A549 (cell line): ENCODE measurements at regions not wholly inside any gene's neighbourhood (a gene's known extent, or its start where the extent isn't known, plus 50 kb on each side); places are given as distances from the start of the nearest gene placed in this dataset.

Experiments used
- ATAC-seq, 2 experiments: fragments of 200-7000 bp in 1 of 2; fragments of >200 bp in 1 of 2; cut with Nextera tagmentation in 1 of 2; cut with Tn5 transposase in 1 of 2; 3 replicates each; pipeline versions ENCODE4 v1.8.0 to v1.9.1; 2018 to 2020; ENCODE audit warnings: mild to moderate bottlenecking in 1 of 2, moderate library complexity in 1 of 2
- CTCF ChIA-PET: fragments of 300-600 bp; sonication (Branson Sonifier 250); formaldehyde crosslinking; extraction: SDS; loops from one replicate; lab custom pipeline; 2021; ENCODE audit warnings: antibody characterized with exemption, inconsistent platforms; lab: Yijun Ruan, JAX
- POLR2A ChIA-PET: fragments of 350-600 bp; formaldehyde crosslinking; extraction: SDS; loops from one replicate; lab custom pipeline; 2021; ENCODE audit warnings: antibody characterized with exemption, inconsistent platforms; lab: Yijun Ruan, JAX
- DNase-seq, 2 experiments: peaks; one replicate each; pipeline versions ENCODE4 v3.0.0 to v3.0.0-alpha.2; 2011 to 2016; ENCODE audit warnings: low read depth in 1 of 2, low spot score in 1 of 2
- FAIRE-seq: peaks from 2 replicates; lab custom pipeline; 2011; peaks lifted over from hg19 to GRCh38; lab: Jason Lieb, UNC
- H3K27ac ChIP-seq, 2 experiments: fragments of >200 bp; sonication (Bioruptor Twin); formaldehyde crosslinking; 3 replicates each; pipeline ENCODE4 v1.5.1; 2016 to 2017
- H3K4me1 ChIP-seq: fragments of >200 bp; sonication (Bioruptor Twin); formaldehyde crosslinking; 3 replicates; pipeline ENCODE4 v1.6.1; 2016
- H3K4me2 ChIP-seq: fragments of >200 bp; sonication (Bioruptor Twin); formaldehyde crosslinking; 3 replicates; pipeline ENCODE4 v1.6.1; 2016
- H3K4me3 ChIP-seq: fragments of >200 bp; sonication (Bioruptor Twin); formaldehyde crosslinking; 3 replicates; pipeline ENCODE4 v1.5.1; 2016
- H3K9me3 ChIP-seq: fragments of >200 bp; sonication (Bioruptor Twin); formaldehyde crosslinking; 3 replicates; pipeline ENCODE4 v1.6.1; 2016
- BCL3 ChIP-seq: fragments of >200 bp; sonication (Bioruptor Twin); formaldehyde crosslinking; IDR thresholded peaks from 3 replicates; pipeline ENCODE4 v1.6.1; 2016
- BHLHE40 ChIP-seq: IDR thresholded peaks from 2 replicates; pipeline ENCODE4 v1.6.1; 2012; ENCODE audit warnings: low read depth, low read length, inconsistent platforms
- CEBPB ChIP-seq, 2 experiments: fragments of >200 bp in 1 of 2; sonication (Bioruptor Twin) in 1 of 2; formaldehyde crosslinking in 1 of 2; IDR thresholded peaks; 2 replicates each; pipeline ENCODE4 v1.6.1; 2012 to 2016
- CHD2 ChIP-seq: fragments of 150-350 bp; IDR thresholded peaks from 2 replicates; pipeline ENCODE4 v1.6.1; 2014; ENCODE audit warnings: low read length; ENCODE audit not compliant: partially characterized antibody
- CHD4 ChIP-seq: fragments of 200-600 bp; sonication (generic); IDR thresholded peaks from 2 replicates; pipeline ENCODE4 v1.6.1; 2016; ENCODE audit warnings: antibody characterized with exemption, mild to moderate bottlenecking, borderline replicate concordance
- EHF ChIP-seq: fragments of 250-450 bp; sonication (Bioruptor Pico); IDR thresholded peaks from 2 replicates; pipeline ENCODE4 v1.5.0; 2020; ENCODE audit warnings: mild to moderate bottlenecking
- ESRRA ChIP-seq: fragments of 150-350 bp; IDR thresholded peaks from 2 replicates; pipeline ENCODE4 v1.6.1; 2014; ENCODE audit warnings: mild to moderate bottlenecking, low read length, borderline replicate concordance
- FOSB ChIP-seq: fragments of 250-450 bp; sonication (Bioruptor Pico); IDR thresholded peaks from 2 replicates; pipeline ENCODE4 v1.5.0; 2020; ENCODE audit warnings: mild to moderate bottlenecking, moderate library complexity
- HOXB5 ChIP-seq: fragments of 250-450 bp; sonication (Bioruptor Pico); IDR thresholded peaks from 2 replicates; pipeline ENCODE4 v1.5.0; 2020; ENCODE audit warnings: mild to moderate bottlenecking, moderate library complexity
- NFE2L2 ChIP-seq: fragments of 150-350 bp; conservative IDR thresholded peaks from 2 replicates; pipeline ENCODE4 v1.6.1; 2014; ENCODE audit warnings: low read length
- NPAS2 ChIP-seq: fragments of 250-450 bp; sonication (Bioruptor Pico); IDR thresholded peaks from 2 replicates; pipeline ENCODE4 v1.8.0; 2022; ENCODE audit warnings: mild to moderate bottlenecking, moderate library complexity, borderline replicate concordance
- NR3C1 ChIP-seq: fragments of >200 bp; sonication (Bioruptor Twin); formaldehyde crosslinking; IDR thresholded peaks from 3 replicates; pipeline ENCODE4 v1.6.1; 2017
- PBX3 ChIP-seq: IDR thresholded peaks from 2 replicates; pipeline ENCODE4 v1.6.1; 2012
- RARB ChIP-seq: fragments of 250-450 bp; sonication (Bioruptor Pico); IDR thresholded peaks from 2 replicates; pipeline ENCODE4 v1.8.0; 2021; ENCODE audit warnings: mild to moderate bottlenecking, moderate library complexity
- WGBS: methylation state at CpG from one replicate; pipeline ENCODE4 v1.1.6; 2017; ENCODE audit errors: missing lambda C conversion rate; 5-methylcytosine and 5-hydroxymethylcytosine counted together
- TF ChIP-seq, protein P1 (sequence below): fragments of 250-450 bp; sonication (Bioruptor Pico); IDR thresholded peaks from 2 replicates; pipeline ENCODE4 v1.5.0; 2020; ENCODE audit warnings: low read depth, mild to moderate bottlenecking, moderate library complexity

GRCh38 chr4:176920694-176921093 is 128.0 kb upstream of the VEGFC start:
- TF ChIP-seq ESRRA (no peak), CEBPB (IDR thresholded peaks at IDR 0.05) (no peak), CHD2 (no peak), EHF (CRISPR knock-in tag) (no peak), CHD4 (no peak), BHLHE40 (no peak), BCL3 (no peak), HOXB5 (CRISPR knock-in tag) (no peak)
- TF ChIP-seq, protein P1, sequence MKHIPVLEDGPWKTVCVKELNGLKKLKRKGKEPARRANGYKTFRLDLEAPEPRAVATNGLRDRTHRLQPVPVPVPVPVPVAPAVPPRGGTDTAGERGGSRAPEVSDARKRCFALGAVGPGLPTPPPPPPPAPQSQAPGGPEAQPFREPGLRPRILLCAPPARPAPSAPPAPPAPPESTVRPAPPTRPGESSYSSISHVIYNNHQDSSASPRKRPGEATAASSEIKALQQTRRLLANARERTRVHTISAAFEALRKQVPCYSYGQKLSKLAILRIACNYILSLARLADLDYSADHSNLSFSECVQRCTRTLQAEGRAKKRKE (CRISPR knock-in tag), result no peak
- no peak overlapping the region for H3K4me2 ChIP-seq
- 34% methylated on average over 4 of the region's 4 CpGs for WGBS
- peaks cover 4% of the 10 kb centered on the region; the same call in 1 of the 3 replicates for H3K9me3 ChIP-seq
- ATAC-seq, result no peak
- CTCF ChIA-PET, result no interaction called here
- H3K27ac ChIP-seq, result no peak overlapping the region
- no peak for FAIRE-seq
- POLR2A ChIA-PET, result no interaction called here
- no peak overlapping the region for H3K4me3 ChIP-seq
- no peak for DNase-seq
- no peaks in the 10 kb centered on the region for H3K4me1 ChIP-seq

- peaks cover 4% of the 10 kb centered on the region; the same call in 1 of the 3 replicates for H3K9me3 ChIP-seq
- no peak overlapping the region for H3K4me3 ChIP-seq
- ChIA-PET CTCF (interaction anchor here (0.6 kb wide), 1 partner anchor 18 kb away, joined by 3 read pairs; no protein-coding TSS in a partner anchor), POLR2A (no interaction called here)
- ATAC-seq (no peak), DNase-seq (no peak), FAIRE-seq (no peak)
- H3K4me2 ChIP-seq, result no peak overlapping the region
- 76% methylated on average over 4 of the region's 4 CpGs for WGBS
- no peak overlapping the region for H3K27ac ChIP-seq
- no peaks in the 10 kb centered on the region for H3K4me1 ChIP-seq
- TF ChIP-seq, protein P1 (CRISPR knock-in tag), result no peak
Observed at GRCh38 chr4:176921256-176921655, 128.5 kb upstream of the VEGFC start.

DNA sequence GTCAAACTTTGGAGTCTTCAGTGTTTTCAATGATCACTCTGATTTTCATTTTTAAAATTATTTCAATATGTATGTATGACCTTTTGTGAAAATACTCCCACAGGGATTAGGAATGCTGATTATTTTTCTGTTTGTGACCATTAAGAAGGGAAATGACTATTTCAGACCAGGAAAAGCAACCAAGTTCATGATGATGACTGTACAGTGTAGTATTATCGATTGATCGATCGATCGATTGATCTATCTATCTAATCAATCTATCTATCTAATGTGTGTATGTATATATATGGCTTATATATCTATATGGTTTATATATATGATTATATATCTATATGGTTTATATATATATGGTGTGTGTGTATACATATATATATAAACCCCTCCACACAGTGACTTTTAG is 131.5 kb upstream of the VEGFC start:
- CTCF ChIA-PET, result interaction anchor here (1.2 kb wide), 1 partner anchor 123 kb away, joined by 4 read pairs; no protein-coding TSS in a partner anchor
- H3K27ac ChIP-seq, result no peak overlapping the region
- H3K4me3 ChIP-seq, result no peak overlapping the region
- no peak for DNase-seq
- POLR2A ChIA-PET, result no interaction called here
- peaks cover 11% of the 10 kb centered on the region for H3K4me1 ChIP-seq
- no peak for ATAC-seq
- FAIRE-seq, result no peak
- H3K9me3 ChIP-seq, result no peaks in the 10 kb centered on the region
- 96% methylated on average over 4 of the region's 4 CpGs for WGBS
- TF ChIP-seq BHLHE40 (no peak), NR3C1 (no peak)
- no peak overlapping the region for H3K4me2 ChIP-seq

- Histone ChIP-seq H3K27ac (no peak overlapping the region), H3K4me2 (no peak overlapping the region), H3K4me1 (peaks cover 11% of the 10 kb centered on the region), H3K4me3 (no peak overlapping the region), H3K9me3 (no peaks in the 10 kb centered on the region)
- WGBS, result 82% methylated on average over 2 of the region's 2 CpGs
- TF ChIP-seq FOSB (no peak), RARB (no peak), NR3C1 (no peak), NPAS2 (CRISPR knock-in tag) (no peak), PBX3 (no peak), NFE2L2 (no peak)
- ATAC-seq (no peak), FAIRE-seq (no peak), DNase-seq (no peak)
- POLR2A ChIA-PET, result no interaction called here
- CTCF ChIA-PET, result no interaction called here
Observed at GRCh38 chr4:176925962-176926361, 133.2 kb upstream of the VEGFC start.
